ENCODE measurements at regions not wholly inside any gene's neighbourhood (a gene's known extent, or its start where the extent isn't known, plus 50 kb on each side); places are given as distances from the start of the nearest gene placed in this dataset.

DNA sequence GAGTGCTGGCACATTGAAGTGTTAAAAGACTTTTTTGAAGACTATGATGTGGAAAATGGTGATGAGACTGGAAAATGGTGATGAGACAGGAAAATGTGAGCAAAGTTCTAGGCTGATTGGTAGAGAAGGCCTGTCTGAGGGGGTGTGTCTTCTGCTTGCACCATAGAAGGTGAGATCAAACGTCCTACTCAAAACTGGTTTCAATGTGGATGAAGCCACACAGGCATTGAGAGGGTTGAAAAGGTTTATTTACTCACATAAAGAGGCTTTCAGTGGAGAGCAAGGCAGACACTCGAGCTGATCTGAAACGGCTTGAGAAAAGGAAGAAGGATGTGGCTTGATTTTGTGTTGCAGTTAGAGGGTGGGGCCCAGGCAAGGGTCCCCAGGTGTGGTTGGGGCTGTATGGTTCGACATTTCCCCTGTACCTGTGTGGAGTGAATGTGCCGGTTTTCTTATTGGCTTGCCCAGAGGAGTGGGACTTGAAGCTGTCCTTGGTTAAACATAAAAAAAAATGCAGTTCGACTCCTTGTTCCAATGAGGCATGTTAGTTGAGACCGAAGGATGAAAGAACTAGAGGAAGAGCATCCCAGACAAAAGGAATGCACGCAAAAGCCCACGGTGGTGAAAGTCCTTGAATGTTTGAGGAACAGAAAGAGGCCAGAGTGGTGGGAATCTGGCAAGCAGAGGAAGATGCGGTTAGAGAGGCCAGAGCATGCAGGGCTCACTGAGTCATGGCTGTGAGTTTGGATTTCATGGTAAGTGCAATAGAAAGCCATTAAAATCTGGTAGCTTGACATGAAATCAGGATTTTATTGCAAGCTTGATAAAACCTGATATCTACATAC is 172.3 kb downstream of the EPM2A start (continued):
- TF ChIP-seq, protein P1, sequence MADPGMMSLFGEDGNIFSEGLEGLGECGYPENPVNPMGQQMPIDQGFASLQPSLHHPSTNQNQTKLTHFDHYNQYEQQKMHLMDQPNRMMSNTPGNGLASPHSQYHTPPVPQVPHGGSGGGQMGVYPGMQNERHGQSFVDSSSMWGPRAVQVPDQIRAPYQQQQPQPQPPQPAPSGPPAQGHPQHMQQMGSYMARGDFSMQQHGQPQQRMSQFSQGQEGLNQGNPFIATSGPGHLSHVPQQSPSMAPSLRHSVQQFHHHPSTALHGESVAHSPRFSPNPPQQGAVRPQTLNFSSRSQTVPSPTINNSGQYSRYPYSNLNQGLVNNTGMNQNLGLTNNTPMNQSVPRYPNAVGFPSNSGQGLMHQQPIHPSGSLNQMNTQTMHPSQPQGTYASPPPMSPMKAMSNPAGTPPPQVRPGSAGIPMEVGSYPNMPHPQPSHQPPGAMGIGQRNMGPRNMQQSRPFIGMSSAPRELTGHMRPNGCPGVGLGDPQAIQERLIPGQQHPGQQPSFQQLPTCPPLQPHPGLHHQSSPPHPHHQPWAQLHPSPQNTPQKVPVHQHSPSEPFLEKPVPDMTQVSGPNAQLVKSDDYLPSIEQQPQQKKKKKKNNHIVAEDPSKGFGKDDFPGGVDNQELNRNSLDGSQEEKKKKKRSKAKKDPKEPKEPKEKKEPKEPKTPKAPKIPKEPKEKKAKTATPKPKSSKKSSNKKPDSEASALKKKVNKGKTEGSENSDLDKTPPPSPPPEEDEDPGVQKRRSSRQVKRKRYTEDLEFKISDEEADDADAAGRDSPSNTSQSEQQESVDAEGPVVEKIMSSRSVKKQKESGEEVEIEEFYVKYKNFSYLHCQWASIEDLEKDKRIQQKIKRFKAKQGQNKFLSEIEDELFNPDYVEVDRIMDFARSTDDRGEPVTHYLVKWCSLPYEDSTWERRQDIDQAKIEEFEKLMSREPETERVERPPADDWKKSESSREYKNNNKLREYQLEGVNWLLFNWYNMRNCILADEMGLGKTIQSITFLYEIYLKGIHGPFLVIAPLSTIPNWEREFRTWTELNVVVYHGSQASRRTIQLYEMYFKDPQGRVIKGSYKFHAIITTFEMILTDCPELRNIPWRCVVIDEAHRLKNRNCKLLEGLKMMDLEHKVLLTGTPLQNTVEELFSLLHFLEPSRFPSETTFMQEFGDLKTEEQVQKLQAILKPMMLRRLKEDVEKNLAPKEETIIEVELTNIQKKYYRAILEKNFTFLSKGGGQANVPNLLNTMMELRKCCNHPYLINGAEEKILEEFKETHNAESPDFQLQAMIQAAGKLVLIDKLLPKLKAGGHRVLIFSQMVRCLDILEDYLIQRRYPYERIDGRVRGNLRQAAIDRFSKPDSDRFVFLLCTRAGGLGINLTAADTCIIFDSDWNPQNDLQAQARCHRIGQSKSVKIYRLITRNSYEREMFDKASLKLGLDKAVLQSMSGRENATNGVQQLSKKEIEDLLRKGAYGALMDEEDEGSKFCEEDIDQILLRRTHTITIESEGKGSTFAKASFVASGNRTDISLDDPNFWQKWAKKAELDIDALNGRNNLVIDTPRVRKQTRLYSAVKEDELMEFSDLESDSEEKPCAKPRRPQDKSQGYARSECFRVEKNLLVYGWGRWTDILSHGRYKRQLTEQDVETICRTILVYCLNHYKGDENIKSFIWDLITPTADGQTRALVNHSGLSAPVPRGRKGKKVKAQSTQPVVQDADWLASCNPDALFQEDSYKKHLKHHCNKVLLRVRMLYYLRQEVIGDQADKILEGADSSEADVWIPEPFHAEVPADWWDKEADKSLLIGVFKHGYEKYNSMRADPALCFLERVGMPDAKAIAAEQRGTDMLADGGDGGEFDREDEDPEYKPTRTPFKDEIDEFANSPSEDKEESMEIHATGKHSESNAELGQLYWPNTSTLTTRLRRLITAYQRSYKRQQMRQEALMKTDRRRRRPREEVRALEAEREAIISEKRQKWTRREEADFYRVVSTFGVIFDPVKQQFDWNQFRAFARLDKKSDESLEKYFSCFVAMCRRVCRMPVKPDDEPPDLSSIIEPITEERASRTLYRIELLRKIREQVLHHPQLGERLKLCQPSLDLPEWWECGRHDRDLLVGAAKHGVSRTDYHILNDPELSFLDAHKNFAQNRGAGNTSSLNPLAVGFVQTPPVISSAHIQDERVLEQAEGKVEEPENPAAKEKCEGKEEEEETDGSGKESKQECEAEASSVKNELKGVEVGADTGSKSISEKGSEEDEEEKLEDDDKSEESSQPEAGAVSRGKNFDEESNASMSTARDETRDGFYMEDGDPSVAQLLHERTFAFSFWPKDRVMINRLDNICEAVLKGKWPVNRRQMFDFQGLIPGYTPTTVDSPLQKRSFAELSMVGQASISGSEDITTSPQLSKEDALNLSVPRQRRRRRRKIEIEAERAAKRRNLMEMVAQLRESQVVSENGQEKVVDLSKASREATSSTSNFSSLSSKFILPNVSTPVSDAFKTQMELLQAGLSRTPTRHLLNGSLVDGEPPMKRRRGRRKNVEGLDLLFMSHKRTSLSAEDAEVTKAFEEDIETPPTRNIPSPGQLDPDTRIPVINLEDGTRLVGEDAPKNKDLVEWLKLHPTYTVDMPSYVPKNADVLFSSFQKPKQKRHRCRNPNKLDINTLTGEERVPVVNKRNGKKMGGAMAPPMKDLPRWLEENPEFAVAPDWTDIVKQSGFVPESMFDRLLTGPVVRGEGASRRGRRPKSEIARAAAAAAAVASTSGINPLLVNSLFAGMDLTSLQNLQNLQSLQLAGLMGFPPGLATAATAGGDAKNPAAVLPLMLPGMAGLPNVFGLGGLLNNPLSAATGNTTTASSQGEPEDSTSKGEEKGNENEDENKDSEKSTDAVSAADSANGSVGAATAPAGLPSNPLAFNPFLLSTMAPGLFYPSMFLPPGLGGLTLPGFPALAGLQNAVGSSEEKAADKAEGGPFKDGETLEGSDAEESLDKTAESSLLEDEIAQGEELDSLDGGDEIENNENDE (IDR thresholded peaks at IDR 0.05; ENCODE audit: insufficient replicate concordance, low read length), result no peak
- no peak for TF ChIP-seq RNF2 (IDR thresholded peaks at IDR 0.05; ENCODE audit: borderline replicate concordance, low read depth, low read length, missing control alignments, poor library complexity, severe bottlenecking)
- TF ChIP-seq NRF1 (IDR thresholded peaks at IDR 0.05; ENCODE audit: low read depth, low read length), result no peak
- TF ChIP-seq, protein P2, sequence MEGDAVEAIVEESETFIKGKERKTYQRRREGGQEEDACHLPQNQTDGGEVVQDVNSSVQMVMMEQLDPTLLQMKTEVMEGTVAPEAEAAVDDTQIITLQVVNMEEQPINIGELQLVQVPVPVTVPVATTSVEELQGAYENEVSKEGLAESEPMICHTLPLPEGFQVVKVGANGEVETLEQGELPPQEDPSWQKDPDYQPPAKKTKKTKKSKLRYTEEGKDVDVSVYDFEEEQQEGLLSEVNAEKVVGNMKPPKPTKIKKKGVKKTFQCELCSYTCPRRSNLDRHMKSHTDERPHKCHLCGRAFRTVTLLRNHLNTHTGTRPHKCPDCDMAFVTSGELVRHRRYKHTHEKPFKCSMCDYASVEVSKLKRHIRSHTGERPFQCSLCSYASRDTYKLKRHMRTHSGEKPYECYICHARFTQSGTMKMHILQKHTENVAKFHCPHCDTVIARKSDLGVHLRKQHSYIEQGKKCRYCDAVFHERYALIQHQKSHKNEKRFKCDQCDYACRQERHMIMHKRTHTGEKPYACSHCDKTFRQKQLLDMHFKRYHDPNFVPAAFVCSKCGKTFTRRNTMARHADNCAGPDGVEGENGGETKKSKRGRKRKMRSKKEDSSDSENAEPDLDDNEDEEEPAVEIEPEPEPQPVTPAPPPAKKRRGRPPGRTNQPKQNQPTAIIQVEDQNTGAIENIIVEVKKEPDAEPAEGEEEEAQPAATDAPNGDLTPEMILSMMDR (IDR thresholded peaks at IDR 0.05; ENCODE audit: control extremely low read depth in 1 of 3, insufficient read depth in 1 of 3, low read depth in 1 of 3, low read length in 3 of 3), result no peak
- no peak for TF ChIP-seq SUZ12 (IDR thresholded peaks at IDR 0.05; ENCODE audit: low read length)

Measured in H1 (cell line).